ENCODE measurements at regions not wholly inside any gene's neighbourhood (a gene's known extent, or its start where the extent isn't known, plus 50 kb on each side); places are given as distances from the start of the nearest gene placed in this dataset.

DNA sequence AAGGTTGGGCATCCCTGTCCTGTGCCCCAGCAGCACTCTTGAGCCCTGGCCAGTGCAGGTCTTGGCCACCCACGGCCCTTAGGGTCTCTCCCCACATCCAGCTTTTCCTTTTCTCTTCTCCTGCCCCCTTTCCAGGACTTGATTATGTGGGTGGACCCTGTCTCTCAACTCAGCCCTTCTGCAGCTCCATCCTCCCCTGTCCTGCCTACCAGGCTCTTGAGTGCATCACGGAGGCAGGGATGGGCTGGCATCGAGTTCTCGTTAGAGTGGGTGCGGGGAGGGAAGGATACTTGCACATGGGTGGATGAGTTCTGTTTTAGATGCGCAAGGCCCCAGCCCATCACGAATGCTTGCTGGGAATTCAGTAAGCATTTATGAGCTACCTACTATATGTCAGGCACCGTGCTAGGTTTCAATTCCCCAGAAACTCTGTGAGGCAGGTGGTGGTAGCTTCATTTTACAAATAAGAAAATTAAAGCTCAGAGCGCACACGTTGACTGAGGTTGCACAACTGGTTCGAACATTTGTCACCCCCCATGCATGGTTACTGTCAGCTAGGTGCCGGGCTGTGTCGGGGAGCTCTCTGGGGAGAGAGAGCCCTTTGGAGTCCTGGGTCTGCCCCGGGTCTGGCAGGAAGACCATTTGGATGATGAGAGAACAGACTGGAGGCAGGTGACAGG, 144.6 kb upstream of the PITX1 start:
- H3K36me3 ChIP-seq (ENCODE audit: control insufficient read depth in 2 of 2, insufficient read depth in 2 of 2, low read length in 1 of 2): peaks cover 0 to 2% of the 10 kb centered on the region in 2 donors
- no peak overlapping the region for H3K27ac ChIP-seq (ENCODE audit: low read depth in 2 of 2, low read length in 1 of 2)
- H3K9me3 ChIP-seq (ENCODE audit: control insufficient read depth in 2 of 2, insufficient read depth in 1 of 2, low read depth in 1 of 2, low read length in 1 of 2): no peaks in the 10 kb centered on the region
- H3K27me3 ChIP-seq (ENCODE audit: control insufficient read depth in 1 of 2, insufficient read depth in 2 of 2, low read length in 2 of 2): no peaks in the 10 kb centered on the region
- 73 to 75% methylated on average over 14 of the region's 14 CpGs for WGBS, 2 donors
- no peak overlapping the region for H3K4me3 ChIP-seq (ENCODE audit: low read depth in 1 of 2, low read length in 2 of 2)
- H3K4me1 ChIP-seq (ENCODE audit: control insufficient read depth in 2 of 2, insufficient read depth in 2 of 2, low read length in 1 of 2): peaks cover 3 to 4% of the 10 kb centered on the region in 2 donors

DNA sequence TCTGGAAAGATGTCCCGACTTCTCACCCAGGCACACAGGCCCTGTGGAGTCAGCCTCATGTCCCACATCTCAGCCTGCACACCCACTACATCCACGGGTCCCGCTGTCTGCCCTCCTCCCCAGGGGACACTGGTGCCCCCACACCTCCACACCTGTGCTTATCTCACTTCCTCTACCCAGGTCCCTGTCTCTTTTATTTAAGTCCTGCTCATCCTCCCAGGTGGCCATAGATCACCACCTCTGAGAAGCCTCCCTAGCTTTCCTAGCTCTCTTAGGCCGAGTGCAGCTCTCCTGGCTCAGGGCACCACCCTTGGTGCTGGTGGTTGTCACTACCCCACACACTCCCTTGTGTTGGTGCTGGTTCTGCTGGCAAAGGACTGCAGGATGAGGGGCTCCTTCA, 143.6 kb upstream of the PITX1 start:
- no peaks in the 10 kb centered on the region for H3K27me3 ChIP-seq (ENCODE audit: control insufficient read depth in 1 of 2, insufficient read depth in 2 of 2, low read length in 2 of 2)
- H3K4me1 ChIP-seq (ENCODE audit: control insufficient read depth in 2 of 2, insufficient read depth in 2 of 2, low read length in 1 of 2): peaks cover 9 to 12% of the 10 kb centered on the region in 2 donors
- no peak overlapping the region for H3K4me3 ChIP-seq (ENCODE audit: low read depth in 1 of 2, low read length in 2 of 2)
- H3K27ac ChIP-seq (ENCODE audit: low read depth in 2 of 2, low read length in 1 of 2): no peak overlapping the region
- peaks cover 0 to 2% of the 10 kb centered on the region in 2 donors for H3K36me3 ChIP-seq (ENCODE audit: control insufficient read depth in 2 of 2, insufficient read depth in 2 of 2, low read length in 1 of 2)
- H3K9me3 ChIP-seq (ENCODE audit: control insufficient read depth in 2 of 2, insufficient read depth in 1 of 2, low read depth in 1 of 2, low read length in 1 of 2): no peaks in the 10 kb centered on the region
- WGBS, 2 donors: 89 to 94% methylated on average over 4 of the region's 4 CpGs

DNA sequence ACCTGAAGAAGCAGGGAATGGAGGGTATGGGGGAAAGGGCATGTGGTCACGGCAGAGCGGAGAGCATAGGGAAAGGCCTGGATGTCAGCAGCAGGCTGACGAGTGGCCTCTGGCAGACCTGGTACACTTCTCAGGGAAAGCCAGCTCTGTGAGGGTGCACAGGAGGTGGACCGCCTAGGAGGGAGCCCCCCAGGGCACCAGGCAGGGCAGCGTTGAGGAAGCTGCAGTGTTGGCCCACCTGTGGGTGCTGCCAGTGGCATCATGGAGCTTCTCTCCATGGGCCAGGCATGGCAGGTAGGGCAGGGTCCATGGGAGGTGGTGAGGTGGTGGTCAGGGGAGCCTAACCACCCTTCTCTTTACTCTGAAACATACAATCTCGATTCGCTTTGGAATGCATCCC, 143.0 kb upstream of the PITX1 start:
- no peaks in the 10 kb centered on the region for H3K9me3 ChIP-seq (ENCODE audit: control insufficient read depth in 2 of 2, insufficient read depth in 1 of 2, low read depth in 1 of 2, low read length in 1 of 2)
- H3K4me3 ChIP-seq (ENCODE audit: low read depth in 1 of 2, low read length in 2 of 2): no peak overlapping the region
- 92 to 95% methylated on average over 7 of the region's 7 CpGs for WGBS, 2 donors
- no peaks in the 10 kb centered on the region for H3K27me3 ChIP-seq (ENCODE audit: control insufficient read depth in 1 of 2, insufficient read depth in 2 of 2, low read length in 2 of 2)
- H3K27ac ChIP-seq (ENCODE audit: low read depth in 2 of 2, low read length in 1 of 2): no peak overlapping the region
- H3K4me1 ChIP-seq (ENCODE audit: control insufficient read depth in 2 of 2, insufficient read depth in 2 of 2, low read length in 1 of 2): peaks cover 10 to 13% of the 10 kb centered on the region in 2 donors
- peaks cover 0 to 2% of the 10 kb centered on the region in 2 donors for H3K36me3 ChIP-seq (ENCODE audit: control insufficient read depth in 2 of 2, insufficient read depth in 2 of 2, low read length in 1 of 2)

DNA sequence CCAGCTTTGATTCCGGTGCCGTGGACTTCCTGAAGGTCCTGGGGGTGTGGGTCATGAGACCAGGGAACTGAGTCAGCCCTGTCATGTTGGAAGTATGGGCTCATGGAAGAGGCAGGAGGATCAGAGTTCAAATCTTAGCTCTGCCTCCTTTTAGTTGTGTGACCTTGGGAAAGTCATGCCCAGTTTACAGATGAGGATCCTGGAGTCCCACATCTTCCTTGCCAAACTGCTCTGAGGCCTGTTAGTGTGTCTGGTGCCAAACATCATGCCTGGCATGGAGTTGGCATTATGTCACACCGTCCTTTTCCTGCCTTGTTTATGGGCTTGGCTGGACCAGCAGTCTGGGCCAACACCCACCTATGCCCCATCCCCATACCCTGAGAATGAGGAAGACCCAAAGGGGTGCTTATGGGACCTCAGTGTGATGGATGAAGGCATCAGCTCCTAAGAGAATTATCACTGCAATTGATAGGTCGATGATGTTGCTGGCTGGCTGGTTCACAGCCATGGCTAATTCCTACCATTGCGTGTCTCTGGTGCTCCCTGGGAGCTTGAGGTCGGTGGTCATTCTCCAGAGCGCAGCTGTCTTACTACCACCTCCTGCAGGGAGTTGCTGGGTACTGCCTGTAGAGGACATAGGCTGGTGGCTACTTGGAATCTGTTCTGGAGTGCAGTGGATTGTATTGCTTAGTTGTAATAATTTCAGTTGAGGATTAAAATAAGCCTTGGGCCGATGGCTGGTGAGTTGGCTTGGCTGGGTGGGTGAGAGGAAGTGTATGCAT, 140.5 kb upstream of the PITX1 start:
- Histone ChIP-seq H3K9me3 (ENCODE audit: control insufficient read depth in 2 of 2, insufficient read depth in 1 of 2, low read depth in 1 of 2, low read length in 1 of 2) (no peaks in the 10 kb centered on the region), H3K27me3 (ENCODE audit: control insufficient read depth in 1 of 2, insufficient read depth in 2 of 2, low read length in 2 of 2) (no peaks in the 10 kb centered on the region), H3K36me3 (ENCODE audit: control insufficient read depth in 2 of 2, insufficient read depth in 2 of 2, low read length in 1 of 2) (peaks cover 0 to 2% of the 10 kb centered on the region in 2 donors), H3K4me1 (ENCODE audit: control insufficient read depth in 2 of 2, insufficient read depth in 2 of 2, low read length in 1 of 2) (peaks cover 10 to 13% of the 10 kb centered on the region in 2 donors), H3K4me3 (ENCODE audit: low read depth in 1 of 2, low read length in 2 of 2) (no peak overlapping the region), H3K27ac (ENCODE audit: low read depth in 2 of 2, low read length in 1 of 2) (peak overlapping the region; percentile 86 to 87)
- 66 to 73% methylated on average over 8 of the region's 8 CpGs for WGBS, 2 donors

DNA sequence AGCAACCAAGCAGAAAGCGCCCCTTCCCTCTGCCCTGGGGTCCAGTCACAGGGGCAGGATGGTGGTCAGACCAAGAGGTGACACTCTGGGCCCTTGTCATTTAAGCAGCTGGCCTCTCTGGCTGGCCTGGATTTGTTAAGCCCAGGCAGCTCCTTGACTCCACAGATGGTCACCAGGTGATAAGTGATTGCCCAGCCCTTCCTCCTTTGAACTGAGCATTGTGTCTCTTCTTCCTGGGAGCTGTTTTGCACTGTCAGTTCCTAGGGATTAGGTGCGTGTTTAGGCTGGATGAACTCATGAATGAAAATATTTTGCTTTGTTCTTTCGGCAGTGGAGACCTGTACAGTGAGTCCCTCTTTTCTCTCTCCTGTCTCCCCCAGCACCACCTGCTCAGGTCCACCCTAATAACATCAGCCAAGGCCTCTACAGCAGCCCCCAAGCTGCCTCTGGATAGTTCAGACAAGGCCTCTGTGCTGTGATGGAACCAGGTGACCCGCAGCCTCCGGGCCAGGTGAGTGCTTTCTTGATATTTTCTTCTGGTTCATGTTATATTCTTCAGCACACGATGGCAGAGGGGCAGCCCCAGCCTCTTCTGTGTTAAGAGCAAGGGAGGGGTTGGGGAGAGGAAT, 139.7 kb upstream of the PITX1 start:
- H3K4me3 ChIP-seq (ENCODE audit: low read depth in 1 of 2, low read length in 2 of 2): no peak overlapping the region
- peaks cover 10 to 13% of the 10 kb centered on the region in 2 donors for H3K4me1 ChIP-seq (ENCODE audit: control insufficient read depth in 2 of 2, insufficient read depth in 2 of 2, low read length in 1 of 2)
- WGBS, 2 donors: 42 to 59% methylated on average over 6 of the region's 6 CpGs
- H3K36me3 ChIP-seq (ENCODE audit: control insufficient read depth in 2 of 2, insufficient read depth in 2 of 2, low read length in 1 of 2): peaks cover 0 to 4% of the 10 kb centered on the region in 2 donors
- no peaks in the 10 kb centered on the region for H3K9me3 ChIP-seq (ENCODE audit: control insufficient read depth in 2 of 2, insufficient read depth in 1 of 2, low read depth in 1 of 2, low read length in 1 of 2)
- no peaks in the 10 kb centered on the region for H3K27me3 ChIP-seq (ENCODE audit: control insufficient read depth in 1 of 2, insufficient read depth in 2 of 2, low read length in 2 of 2)
- H3K27ac ChIP-seq (ENCODE audit: low read depth in 2 of 2, low read length in 1 of 2): peak overlapping the region; percentile 86 to 87

DNA sequence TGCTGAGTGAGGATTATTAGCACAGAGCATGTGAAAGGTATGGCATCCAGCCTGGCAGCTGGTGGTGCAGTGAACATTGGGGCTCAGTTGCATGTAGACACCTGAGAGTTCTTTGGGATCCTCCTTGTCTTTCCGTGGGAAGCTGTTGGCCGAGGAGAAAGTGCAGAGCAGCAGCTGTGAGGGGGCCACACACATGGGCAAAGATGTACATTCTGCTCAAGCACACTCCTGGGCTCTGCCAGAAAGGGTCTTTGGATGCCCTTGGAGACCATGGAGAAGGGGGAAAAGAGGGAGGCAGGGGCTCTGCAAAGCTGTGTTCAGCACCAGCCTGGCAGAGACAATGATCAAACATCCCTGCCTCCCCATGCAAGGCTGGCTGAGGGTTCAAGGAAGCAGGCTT, 138.7 kb upstream of the PITX1 start:
- 25 to 45% methylated on average over 2 of the region's 2 CpGs for WGBS, 2 donors

DNA sequence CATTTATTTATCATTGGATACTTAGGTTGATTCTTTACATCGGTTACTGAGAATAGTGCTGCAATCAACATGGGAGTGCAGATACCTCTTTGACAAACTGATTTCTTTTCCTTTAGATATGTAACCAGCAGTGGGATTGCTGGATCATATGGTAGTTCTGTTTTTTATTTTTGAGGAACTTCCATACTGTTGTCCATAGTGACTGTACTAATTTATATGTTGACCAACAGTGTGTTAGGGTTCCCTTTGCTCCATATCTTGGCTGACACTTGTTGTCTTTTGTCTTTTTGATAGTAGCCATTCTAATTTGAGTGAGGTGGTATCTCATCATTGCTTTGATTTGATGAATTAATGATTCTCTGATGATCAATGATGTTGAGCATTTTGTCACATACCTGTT, 137.3 kb upstream of the PITX1 start:
- Histone ChIP-seq H3K27me3 (ENCODE audit: control insufficient read depth in 1 of 2, insufficient read depth in 2 of 2, low read length in 2 of 2) (no peaks in the 10 kb centered on the region), H3K9me3 (ENCODE audit: control insufficient read depth in 2 of 2, insufficient read depth in 1 of 2, low read depth in 1 of 2, low read length in 1 of 2) (no peaks in the 10 kb centered on the region), H3K27ac (ENCODE audit: low read depth in 2 of 2, low read length in 1 of 2) (no peak overlapping the region), H3K4me3 (ENCODE audit: low read depth in 1 of 2, low read length in 2 of 2) (no peak overlapping the region), H3K4me1 (ENCODE audit: control insufficient read depth in 2 of 2, insufficient read depth in 2 of 2, low read length in 1 of 2) (peaks cover 10 to 13% of the 10 kb centered on the region in 2 donors), H3K36me3 (ENCODE audit: control insufficient read depth in 2 of 2, insufficient read depth in 2 of 2, low read length in 1 of 2) (peaks cover 0 to 5% of the 10 kb centered on the region in 2 donors)
- WGBS, 2 donors: 97% methylated on average over 1 of the region's 1 CpG

More for the DNA sequence above, 138.7 kb upstream of the PITX1 start:
- peak overlapping the region in 1 of 2 donors; percentile 14 for H3K27ac ChIP-seq (ENCODE audit: low read depth in 2 of 2, low read length in 1 of 2)
- H3K4me3 ChIP-seq (ENCODE audit: low read depth in 1 of 2, low read length in 2 of 2): no peak overlapping the region
- H3K27me3 ChIP-seq (ENCODE audit: control insufficient read depth in 1 of 2, insufficient read depth in 2 of 2, low read length in 2 of 2): no peaks in the 10 kb centered on the region
- H3K36me3 ChIP-seq (ENCODE audit: control insufficient read depth in 2 of 2, insufficient read depth in 2 of 2, low read length in 1 of 2): peaks cover 0 to 5% of the 10 kb centered on the region in 2 donors
- no peaks in the 10 kb centered on the region for H3K9me3 ChIP-seq (ENCODE audit: control insufficient read depth in 2 of 2, insufficient read depth in 1 of 2, low read depth in 1 of 2, low read length in 1 of 2)
- peaks cover 10 to 13% of the 10 kb centered on the region in 2 donors for H3K4me1 ChIP-seq (ENCODE audit: control insufficient read depth in 2 of 2, insufficient read depth in 2 of 2, low read length in 1 of 2)

DNA sequence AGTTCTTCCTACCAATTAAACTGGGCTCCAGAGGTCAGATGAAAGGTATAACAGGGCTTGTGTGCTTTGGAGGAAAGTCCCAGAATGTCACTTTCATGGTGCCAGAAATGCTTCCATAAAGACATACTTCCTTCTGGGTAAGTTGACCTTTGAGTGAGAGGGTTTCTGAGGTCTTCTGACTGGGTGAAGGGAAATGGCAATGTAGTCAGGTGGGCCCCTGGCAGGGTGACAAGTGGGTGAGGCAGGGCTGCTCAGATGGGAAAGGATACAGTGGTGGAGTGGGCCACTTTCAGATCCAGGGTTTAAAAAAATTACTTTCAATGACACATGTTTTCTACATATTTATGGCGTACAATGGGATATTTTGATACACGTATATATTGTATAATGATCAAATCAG, 136.5 kb upstream of the PITX1 start:
- Histone ChIP-seq H3K4me1 (ENCODE audit: control insufficient read depth in 2 of 2, insufficient read depth in 2 of 2, low read length in 1 of 2) (peaks cover 10 to 13% of the 10 kb centered on the region in 2 donors), H3K27ac (ENCODE audit: low read depth in 2 of 2, low read length in 1 of 2) (no peak overlapping the region), H3K9me3 (ENCODE audit: control insufficient read depth in 2 of 2, insufficient read depth in 1 of 2, low read depth in 1 of 2, low read length in 1 of 2) (no peaks in the 10 kb centered on the region), H3K27me3 (ENCODE audit: control insufficient read depth in 1 of 2, insufficient read depth in 2 of 2, low read length in 2 of 2) (no peaks in the 10 kb centered on the region), H3K36me3 (ENCODE audit: control insufficient read depth in 2 of 2, insufficient read depth in 2 of 2, low read length in 1 of 2) (peaks cover 0 to 5% of the 10 kb centered on the region in 2 donors), H3K4me3 (ENCODE audit: low read depth in 1 of 2, low read length in 2 of 2) (no peak overlapping the region)
- 77 to 91% methylated on average over 2 of the region's 2 CpGs for WGBS, 2 donors

DNA sequence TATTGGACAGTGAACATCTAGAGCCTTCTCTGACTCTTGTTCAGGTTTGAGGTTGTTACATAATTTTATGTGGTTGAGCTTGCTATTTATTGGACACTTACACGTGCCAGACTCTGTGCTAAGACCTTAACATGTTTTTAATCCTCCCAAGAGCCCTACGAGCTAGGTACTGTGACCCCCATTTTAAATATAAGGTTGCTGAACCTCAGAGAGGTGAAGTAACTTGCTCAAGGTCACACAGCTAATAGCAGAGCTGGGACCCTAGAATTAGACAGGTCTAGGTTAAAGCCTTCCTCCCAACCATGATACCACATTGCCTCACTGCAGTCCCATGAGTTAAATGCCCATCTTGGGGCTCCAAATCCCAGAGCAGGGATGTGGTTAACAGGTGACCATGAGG, 135.7 kb upstream of the PITX1 start:
- Histone ChIP-seq H3K36me3 (ENCODE audit: control insufficient read depth in 2 of 2, insufficient read depth in 2 of 2, low read length in 1 of 2) (peaks cover 0 to 5% of the 10 kb centered on the region in 2 donors), H3K4me3 (ENCODE audit: low read depth in 1 of 2, low read length in 2 of 2) (no peak overlapping the region), H3K27me3 (ENCODE audit: control insufficient read depth in 1 of 2, insufficient read depth in 2 of 2, low read length in 2 of 2) (no peaks in the 10 kb centered on the region), H3K9me3 (ENCODE audit: control insufficient read depth in 2 of 2, insufficient read depth in 1 of 2, low read depth in 1 of 2, low read length in 1 of 2) (no peaks in the 10 kb centered on the region), H3K4me1 (ENCODE audit: control insufficient read depth in 2 of 2, insufficient read depth in 2 of 2, low read length in 1 of 2) (peaks cover 10 to 13% of the 10 kb centered on the region in 2 donors), H3K27ac (ENCODE audit: low read depth in 2 of 2, low read length in 1 of 2) (no peak overlapping the region)
- 49 to 68% methylated on average over 2 of the region's 2 CpGs for WGBS, 2 donors

Data from esophagus (tissue), 2 donors.